Panc1 (cell line): ENCODE measurements at regions not wholly inside any gene's neighbourhood (a gene's known extent, or its start where the extent isn't known, plus 50 kb on each side); places are given as distances from the start of the nearest gene placed in this dataset.

Experiments used
- POLR2AphosphoS5 ChIP-seq: IDR thresholded peaks from 2 replicates; pipeline ENCODE4 v1.6.1; 2012; ENCODE audit warnings: mild to moderate bottlenecking, low read depth, low read length, moderate library complexity
- TCF7L2 ChIP-seq: IDR thresholded peaks from 2 replicates; pipeline ENCODE4 v1.6.1; 2011; ENCODE audit warnings: mild to moderate bottlenecking, low read depth, low read length, inconsistent platforms
- TF ChIP-seq, protein P1 (sequence below): fragments of 450-650 bp; IDR thresholded peaks from 2 replicates; pipeline ENCODE4 v1.5.1; 2017; ENCODE audit warnings: mild to moderate bottlenecking
- TF ChIP-seq, protein P2 (sequence below), 2 experiments: IDR thresholded peaks; 2 replicates each; pipeline ENCODE4 v1.6.1; 2011 to 2012; ENCODE audit warnings: low read depth in 2 of 2, control low read depth in 1 of 2, low read length in 1 of 2, mild to moderate bottlenecking in 1 of 2, moderate library complexity in 1 of 2; ENCODE audit not compliant: insufficient read depth in 1 of 2

DNA sequence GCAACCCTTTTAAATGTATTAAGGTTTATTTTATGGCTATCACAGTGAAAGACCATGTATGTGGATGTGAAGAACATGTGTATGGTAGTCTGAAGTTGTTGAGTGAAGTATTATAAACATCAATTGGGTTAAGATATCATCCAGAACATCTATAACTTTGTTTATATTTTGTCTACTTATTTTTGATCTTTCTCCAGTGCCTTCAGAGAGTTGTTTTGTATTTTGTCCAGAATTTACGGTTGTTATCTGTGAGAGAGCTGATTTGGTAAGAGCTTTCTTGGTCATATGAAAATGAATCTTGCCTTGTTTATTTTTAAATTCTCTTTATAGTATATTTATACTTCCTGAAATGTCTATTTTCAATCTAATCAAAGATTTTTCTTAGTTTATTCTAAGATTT, 573.7 kb upstream of the POU3F3 start:
- TF ChIP-seq TCF7L2 (no peak), POLR2AphosphoS5 (no peak)
- TF ChIP-seq, protein P1, sequence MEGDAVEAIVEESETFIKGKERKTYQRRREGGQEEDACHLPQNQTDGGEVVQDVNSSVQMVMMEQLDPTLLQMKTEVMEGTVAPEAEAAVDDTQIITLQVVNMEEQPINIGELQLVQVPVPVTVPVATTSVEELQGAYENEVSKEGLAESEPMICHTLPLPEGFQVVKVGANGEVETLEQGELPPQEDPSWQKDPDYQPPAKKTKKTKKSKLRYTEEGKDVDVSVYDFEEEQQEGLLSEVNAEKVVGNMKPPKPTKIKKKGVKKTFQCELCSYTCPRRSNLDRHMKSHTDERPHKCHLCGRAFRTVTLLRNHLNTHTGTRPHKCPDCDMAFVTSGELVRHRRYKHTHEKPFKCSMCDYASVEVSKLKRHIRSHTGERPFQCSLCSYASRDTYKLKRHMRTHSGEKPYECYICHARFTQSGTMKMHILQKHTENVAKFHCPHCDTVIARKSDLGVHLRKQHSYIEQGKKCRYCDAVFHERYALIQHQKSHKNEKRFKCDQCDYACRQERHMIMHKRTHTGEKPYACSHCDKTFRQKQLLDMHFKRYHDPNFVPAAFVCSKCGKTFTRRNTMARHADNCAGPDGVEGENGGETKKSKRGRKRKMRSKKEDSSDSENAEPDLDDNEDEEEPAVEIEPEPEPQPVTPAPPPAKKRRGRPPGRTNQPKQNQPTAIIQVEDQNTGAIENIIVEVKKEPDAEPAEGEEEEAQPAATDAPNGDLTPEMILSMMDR: no peak
- TF ChIP-seq, protein P2, sequence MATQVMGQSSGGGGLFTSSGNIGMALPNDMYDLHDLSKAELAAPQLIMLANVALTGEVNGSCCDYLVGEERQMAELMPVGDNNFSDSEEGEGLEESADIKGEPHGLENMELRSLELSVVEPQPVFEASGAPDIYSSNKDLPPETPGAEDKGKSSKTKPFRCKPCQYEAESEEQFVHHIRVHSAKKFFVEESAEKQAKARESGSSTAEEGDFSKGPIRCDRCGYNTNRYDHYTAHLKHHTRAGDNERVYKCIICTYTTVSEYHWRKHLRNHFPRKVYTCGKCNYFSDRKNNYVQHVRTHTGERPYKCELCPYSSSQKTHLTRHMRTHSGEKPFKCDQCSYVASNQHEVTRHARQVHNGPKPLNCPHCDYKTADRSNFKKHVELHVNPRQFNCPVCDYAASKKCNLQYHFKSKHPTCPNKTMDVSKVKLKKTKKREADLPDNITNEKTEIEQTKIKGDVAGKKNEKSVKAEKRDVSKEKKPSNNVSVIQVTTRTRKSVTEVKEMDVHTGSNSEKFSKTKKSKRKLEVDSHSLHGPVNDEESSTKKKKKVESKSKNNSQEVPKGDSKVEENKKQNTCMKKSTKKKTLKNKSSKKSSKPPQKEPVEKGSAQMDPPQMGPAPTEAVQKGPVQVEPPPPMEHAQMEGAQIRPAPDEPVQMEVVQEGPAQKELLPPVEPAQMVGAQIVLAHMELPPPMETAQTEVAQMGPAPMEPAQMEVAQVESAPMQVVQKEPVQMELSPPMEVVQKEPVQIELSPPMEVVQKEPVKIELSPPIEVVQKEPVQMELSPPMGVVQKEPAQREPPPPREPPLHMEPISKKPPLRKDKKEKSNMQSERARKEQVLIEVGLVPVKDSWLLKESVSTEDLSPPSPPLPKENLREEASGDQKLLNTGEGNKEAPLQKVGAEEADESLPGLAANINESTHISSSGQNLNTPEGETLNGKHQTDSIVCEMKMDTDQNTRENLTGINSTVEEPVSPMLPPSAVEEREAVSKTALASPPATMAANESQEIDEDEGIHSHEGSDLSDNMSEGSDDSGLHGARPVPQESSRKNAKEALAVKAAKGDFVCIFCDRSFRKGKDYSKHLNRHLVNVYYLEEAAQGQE (IDR thresholded peaks at IDR 0.05; ENCODE audit: insufficient read depth in 1 of 2, low read depth in 2 of 2, low read length in 1 of 2): no peak
